Hepatocyte (in vitro differentiated cells): ENCODE measurements at regions not wholly inside any gene's neighbourhood (a gene's known extent, or its start where the extent isn't known, plus 50 kb on each side); places are given as distances from the start of the nearest gene placed in this dataset.

Experiments used
- DNase-seq: peaks from one replicate; pipeline ENCODE4 v3.0.0-alpha.2; 2016; ENCODE audit warnings: low spot score
- H2AFZ ChIP-seq: fragments of 200-600 bp; sonication (generic); 2 replicates; pipeline ENCODE4 v1.6.0; 2016; ENCODE audit warnings: antibody characterized with exemption, mild to moderate bottlenecking
- H3K27ac ChIP-seq: fragments of 200-600 bp; sonication (generic); 2 replicates; pipeline ENCODE4 v1.5.1; 2016; ENCODE audit warnings: mild to moderate bottlenecking
- H3K27me3 ChIP-seq: fragments of 200-600 bp; sonication (generic); 2 replicates; pipeline ENCODE4 v1.6.1; 2016
- H3K36me3 ChIP-seq: fragments of 200-600 bp; sonication (generic); replicated peaks from 2 replicates; pipeline ENCODE4 v1.5.1; 2016; ENCODE audit warnings: low read depth; ENCODE audit not compliant: insufficient read depth
- H3K4me1 ChIP-seq: fragments of 200-600 bp; sonication (generic); 2 replicates; pipeline ENCODE4 v1.5.1; 2016; ENCODE audit warnings: mild to moderate bottlenecking, moderate library complexity; ENCODE audit not compliant: insufficient read depth
- H3K4me2 ChIP-seq: fragments of 200-600 bp; sonication (generic); 2 replicates; pipeline ENCODE4 v1.6.0; 2016
- H3K4me3 ChIP-seq: fragments of 200-600 bp; sonication (generic); 2 replicates; pipeline ENCODE4 v1.5.1; 2016; ENCODE audit warnings: mild to moderate bottlenecking
- H3K79me2 ChIP-seq: fragments of 200-600 bp; sonication (generic); 2 replicates; pipeline ENCODE4 v1.6.0; 2017; ENCODE audit warnings: mild to moderate bottlenecking
- H3K9me2 ChIP-seq: fragments of 200-600 bp; sonication (generic); replicated peaks from 2 replicates; pipeline ENCODE4 v1.6.0; 2017; ENCODE audit warnings: mild to moderate bottlenecking; ENCODE audit not compliant: insufficient read depth
- H3K9me3 ChIP-seq: fragments of 200-600 bp; sonication (generic); 2 replicates; pipeline ENCODE4 v1.5.1; 2016; ENCODE audit warnings: low read depth, mild to moderate bottlenecking
- H4K20me1 ChIP-seq: fragments of 200-600 bp; sonication (generic); 2 replicates; pipeline ENCODE4 v1.6.0; 2016; ENCODE audit warnings: mild to moderate bottlenecking; ENCODE audit not compliant: insufficient read depth, poor library complexity, severe bottlenecking
- EZH2 ChIP-seq: fragments of 200-600 bp; sonication (generic); IDR thresholded peaks from 2 replicates; pipeline ENCODE4 v1.6.1; 2016; ENCODE audit warnings: antibody characterized with exemption, mild to moderate bottlenecking, borderline replicate concordance
- EZH2phosphoT487 ChIP-seq: fragments of 200-600 bp; sonication (generic); IDR thresholded peaks from one replicate; pipeline ENCODE4 v1.6.1; 2018; ENCODE audit warnings: antibody characterized with exemption, mild to moderate bottlenecking, low read depth, moderate library complexity; ENCODE audit not compliant: unreplicated experiment, severe bottlenecking
- WGBS: methylation state at CpG from one replicate; pipeline ENCODE4 v1.1.6; 2016; ENCODE audit warnings: low lambda C conversion rate; ENCODE audit errors: missing lambda C conversion rate; 5-methylcytosine and 5-hydroxymethylcytosine counted together
- TF ChIP-seq, protein P1 (sequence below): fragments of 200-600 bp; sonication (generic); IDR thresholded peaks from 2 replicates; pipeline ENCODE4 v1.5.1; 2016; ENCODE audit warnings: antibody characterized with exemption, mild to moderate bottlenecking; ENCODE audit not compliant: poor library complexity

DNA sequence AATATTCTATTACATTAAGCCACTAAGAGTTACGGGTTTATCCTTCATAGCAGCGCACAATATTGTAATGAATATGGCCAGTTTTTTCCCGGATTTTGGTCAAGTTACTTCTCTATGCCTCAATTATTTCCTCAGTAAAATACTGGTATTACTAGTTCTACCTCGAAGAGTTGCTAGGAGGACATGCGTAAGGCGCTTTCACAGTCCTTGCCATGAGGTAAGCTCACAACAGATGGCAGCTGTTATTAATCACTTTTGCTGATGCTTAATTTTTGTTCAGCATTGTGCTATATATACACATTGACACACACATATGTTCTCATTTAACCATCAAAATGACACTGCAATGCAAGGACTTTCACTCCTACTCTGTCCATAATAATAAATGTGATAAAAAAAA is 101.5 kb downstream of the SCG2 start:
- Histone ChIP-seq H3K4me2 (no peak overlapping the region), H3K27me3 (no peaks in the 10 kb centered on the region), H3K9me3 (no peaks in the 10 kb centered on the region), H3K4me3 (no peak overlapping the region), H3K36me3 (no peaks in the 10 kb centered on the region), H3K9me2 (no peaks in the 10 kb centered on the region), H2AFZ (no peak overlapping the region), H3K79me2 (no peaks in the 10 kb centered on the region), H3K27ac (no peak overlapping the region), H4K20me1 (no peaks in the 10 kb centered on the region), H3K4me1 (no peaks in the 10 kb centered on the region)
- TF ChIP-seq, protein P1, sequence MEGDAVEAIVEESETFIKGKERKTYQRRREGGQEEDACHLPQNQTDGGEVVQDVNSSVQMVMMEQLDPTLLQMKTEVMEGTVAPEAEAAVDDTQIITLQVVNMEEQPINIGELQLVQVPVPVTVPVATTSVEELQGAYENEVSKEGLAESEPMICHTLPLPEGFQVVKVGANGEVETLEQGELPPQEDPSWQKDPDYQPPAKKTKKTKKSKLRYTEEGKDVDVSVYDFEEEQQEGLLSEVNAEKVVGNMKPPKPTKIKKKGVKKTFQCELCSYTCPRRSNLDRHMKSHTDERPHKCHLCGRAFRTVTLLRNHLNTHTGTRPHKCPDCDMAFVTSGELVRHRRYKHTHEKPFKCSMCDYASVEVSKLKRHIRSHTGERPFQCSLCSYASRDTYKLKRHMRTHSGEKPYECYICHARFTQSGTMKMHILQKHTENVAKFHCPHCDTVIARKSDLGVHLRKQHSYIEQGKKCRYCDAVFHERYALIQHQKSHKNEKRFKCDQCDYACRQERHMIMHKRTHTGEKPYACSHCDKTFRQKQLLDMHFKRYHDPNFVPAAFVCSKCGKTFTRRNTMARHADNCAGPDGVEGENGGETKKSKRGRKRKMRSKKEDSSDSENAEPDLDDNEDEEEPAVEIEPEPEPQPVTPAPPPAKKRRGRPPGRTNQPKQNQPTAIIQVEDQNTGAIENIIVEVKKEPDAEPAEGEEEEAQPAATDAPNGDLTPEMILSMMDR: no peak
- TF ChIP-seq EZH2: no peak
- DNase-seq: no peak
- 94% methylated on average over 6 of the region's 6 CpGs for WGBS

DNA sequence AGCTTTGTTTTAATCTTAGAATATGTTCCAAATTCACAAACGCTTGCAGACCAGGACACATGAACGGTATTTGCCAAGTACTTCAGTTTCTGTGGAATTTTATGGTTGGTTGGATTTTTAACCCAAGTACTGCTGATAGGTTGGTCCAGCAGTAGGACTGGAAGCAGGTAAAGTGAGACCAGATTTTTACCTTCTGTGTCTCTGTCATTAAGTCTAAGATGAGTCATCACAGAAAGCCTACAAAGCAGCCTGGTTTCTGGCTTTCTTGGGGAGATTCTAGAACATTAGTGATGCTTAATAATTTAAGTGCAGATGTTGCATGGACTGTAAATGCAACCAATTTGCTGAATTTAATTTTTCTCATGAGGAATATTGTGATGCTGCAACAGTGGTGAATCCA is 100.5 kb downstream of the SCG2 start:
- TF ChIP-seq, protein P1: no peak
- TF ChIP-seq EZH2phosphoT487: no peak
- no peak for TF ChIP-seq EZH2
- H3K4me3 ChIP-seq: no peak overlapping the region
- no peaks in the 10 kb centered on the region for H3K36me3 ChIP-seq
- DNase-seq: no peak
- no peaks in the 10 kb centered on the region for H3K9me3 ChIP-seq
- WGBS: 28% methylated on average over 2 of the region's 2 CpGs
- H2AFZ ChIP-seq: no peak overlapping the region
- no peaks in the 10 kb centered on the region for H3K9me2 ChIP-seq
- H3K4me2 ChIP-seq: no peak overlapping the region
- H4K20me1 ChIP-seq: no peaks in the 10 kb centered on the region
- H3K27ac ChIP-seq: no peak overlapping the region
- no peaks in the 10 kb centered on the region for H3K27me3 ChIP-seq
- no peaks in the 10 kb centered on the region for H3K79me2 ChIP-seq
- no peaks in the 10 kb centered on the region for H3K4me1 ChIP-seq

GRCh38 chr2:223503746-223504145 is 98.4 kb downstream of the SCG2 start:
- Histone ChIP-seq H3K9me3 (no peaks in the 10 kb centered on the region), H3K4me3 (no peak overlapping the region), H3K27ac (no peak overlapping the region), H3K79me2 (no peaks in the 10 kb centered on the region), H2AFZ (no peak overlapping the region), H3K36me3 (no peaks in the 10 kb centered on the region), H3K4me2 (no peak overlapping the region), H3K4me1 (no peaks in the 10 kb centered on the region), H3K9me2 (no peaks in the 10 kb centered on the region), H3K27me3 (no peaks in the 10 kb centered on the region), H4K20me1 (no peaks in the 10 kb centered on the region)
- DNase-seq: no peak
- no peak for TF ChIP-seq EZH2
- TF ChIP-seq, protein P1: no peak
- no peak for TF ChIP-seq EZH2phosphoT487
- WGBS: 86% methylated on average over 3 of the region's 3 CpGs

GRCh38 chr2:223508372-223508771 is 93.8 kb downstream of the SCG2 start:
- Histone ChIP-seq H3K4me1 (no peaks in the 10 kb centered on the region), H3K4me2 (no peak overlapping the region), H3K9me3 (no peaks in the 10 kb centered on the region), H3K36me3 (no peaks in the 10 kb centered on the region), H3K9me2 (no peaks in the 10 kb centered on the region), H3K27me3 (no peaks in the 10 kb centered on the region), H4K20me1 (no peaks in the 10 kb centered on the region), H3K79me2 (no peaks in the 10 kb centered on the region), H2AFZ (no peak overlapping the region), H3K4me3 (no peak overlapping the region), H3K27ac (no peak overlapping the region)
- TF ChIP-seq EZH2phosphoT487 (no peak), EZH2 (no peak)
- TF ChIP-seq, protein P1: no peak
- 72% methylated on average over 3 of the region's 3 CpGs for WGBS
- DNase-seq: no peak
